NCI-H2196 (cell line): ENCODE measurements at regions not wholly inside any gene's neighbourhood (a gene's known extent, or its start where the extent isn't known, plus 50 kb on each side); places are given as distances from the start of the nearest gene placed in this dataset.
"Not testable (repeated sequence)": the region's sequence is repeated elsewhere in the genome, so short reads cannot be mapped to it uniquely, and the experiment has no call there.

Experiments
- DNase-seq: peaks from one replicate; lab custom pipeline; 2025; ENCODE audit not compliant: unreplicated experiment; lab: John Stamatoyannopoulos, UW

- no peak for DNase-seq
These were observed 188.8 kb upstream of the ST8SIA4 start for GRCh38 chr5:101091902-101092301.

GRCh38 chr5:101084353-101084752, 181.3 kb upstream of the ST8SIA4 start:
- DNase-seq: no peak

GRCh38 chr5:101080462-101081240, 177.6 kb upstream of the ST8SIA4 start:
- no peak for DNase-seq

GRCh38 chr5:101068298-101068697, 165.2 kb upstream of the ST8SIA4 start:
- no peak for DNase-seq

- no peak for DNase-seq
These were observed 164.3 kb upstream of the ST8SIA4 start for GRCh38 chr5:101067429-101067828.

- DNase-seq: no peak
These were observed 159.8 kb upstream of the ST8SIA4 start for GRCh38 chr5:101062902-101063301.

GRCh38 chr5:101047181-101047580, 144.1 kb upstream of the ST8SIA4 start:
- no peak for DNase-seq

- no peak for DNase-seq
These were observed 142.6 kb upstream of the ST8SIA4 start for GRCh38 chr5:101045689-101046088.

DNA sequence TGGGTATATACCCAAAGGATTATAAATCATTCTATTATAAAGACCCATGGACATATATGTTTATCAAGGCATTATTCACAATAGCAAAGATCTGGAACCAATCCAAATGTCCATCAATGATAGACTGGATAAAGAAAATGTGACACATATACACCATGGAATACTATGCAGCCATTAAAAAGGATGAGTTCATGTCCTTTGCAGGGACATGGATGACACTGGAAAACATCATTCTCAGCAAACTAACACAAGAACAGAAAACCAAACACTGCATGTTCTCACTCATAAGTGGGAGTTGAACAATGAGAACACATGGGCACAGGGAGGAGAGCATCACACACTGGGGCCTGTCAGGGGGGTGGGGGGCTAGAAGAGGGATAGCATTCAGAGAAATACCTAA, 136.9 kb upstream of the ST8SIA4 start:
- not testable (repeated sequence) for DNase-seq

DNA sequence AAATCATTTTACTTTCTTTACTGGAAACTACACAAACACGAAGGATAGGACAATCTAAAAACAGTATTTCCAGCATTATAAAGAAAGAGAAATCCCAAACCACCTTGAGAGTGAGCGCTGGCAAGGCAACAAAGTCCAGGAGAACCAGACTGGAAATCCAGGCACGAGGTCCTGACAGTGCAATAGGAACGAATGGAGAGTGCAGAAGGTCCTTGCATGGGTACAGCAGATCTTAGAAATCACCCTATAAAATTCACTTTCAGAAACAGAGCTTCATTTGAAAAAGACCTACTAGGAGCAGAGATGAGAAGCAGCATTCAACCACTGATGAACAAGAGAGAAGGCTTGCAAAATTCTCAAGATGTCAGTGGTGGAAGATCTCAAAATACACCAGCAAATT, 133.7 kb upstream of the ST8SIA4 start:
- no peak for DNase-seq

- no peak for DNase-seq
These were observed 132.3 kb upstream of the ST8SIA4 start for GRCh38 chr5:101035425-101035824.

- DNase-seq: no peak
These were observed 121.2 kb upstream of the ST8SIA4 start for GRCh38 chr5:101024299-101024698.

GRCh38 chr5:101018299-101018698, 115.2 kb upstream of the ST8SIA4 start:
- no peak for DNase-seq

- no peak for DNase-seq
These were observed 109.8 kb upstream of the ST8SIA4 start for GRCh38 chr5:101012880-101013279.

DNA sequence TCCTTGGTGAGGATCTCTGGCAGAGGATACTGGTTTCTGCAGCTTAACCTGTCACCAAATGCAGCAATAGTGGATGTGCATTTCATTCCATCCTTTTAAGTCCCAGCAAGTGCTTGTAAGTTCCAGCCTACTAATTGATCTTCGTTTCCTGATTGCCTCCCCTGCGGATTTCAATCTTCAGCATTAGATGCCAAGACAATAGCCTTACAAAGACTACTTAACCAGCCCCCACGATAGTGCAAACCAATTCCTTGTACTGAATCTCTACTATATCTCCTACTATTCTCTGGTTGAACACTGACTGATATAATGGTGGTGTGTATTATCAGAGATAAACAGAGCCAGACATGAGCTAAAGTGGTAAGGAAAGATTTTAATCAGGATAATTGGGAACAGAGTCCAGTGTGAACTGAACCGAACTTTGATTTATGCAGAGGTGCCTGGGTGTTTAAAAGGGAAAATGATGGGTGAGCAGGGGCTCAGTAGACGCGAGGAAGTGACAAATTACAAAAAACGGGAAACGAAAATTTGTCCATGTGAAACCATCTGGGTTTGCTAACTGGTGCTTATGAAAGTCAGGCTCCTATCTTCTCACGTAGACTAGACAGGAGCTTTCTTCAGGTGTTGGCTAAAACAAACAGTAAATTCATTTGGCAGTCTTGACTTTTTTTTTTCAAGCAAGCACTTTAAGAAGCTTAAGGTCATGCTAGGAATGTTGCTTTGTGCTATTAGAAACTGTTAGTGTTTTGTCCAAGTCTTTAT, 106.9 kb upstream of the ST8SIA4 start:
- no peak for DNase-seq

- no peak for DNase-seq
These were observed 89.3 kb upstream of the ST8SIA4 start for GRCh38 chr5:100992354-100992753.

DNA sequence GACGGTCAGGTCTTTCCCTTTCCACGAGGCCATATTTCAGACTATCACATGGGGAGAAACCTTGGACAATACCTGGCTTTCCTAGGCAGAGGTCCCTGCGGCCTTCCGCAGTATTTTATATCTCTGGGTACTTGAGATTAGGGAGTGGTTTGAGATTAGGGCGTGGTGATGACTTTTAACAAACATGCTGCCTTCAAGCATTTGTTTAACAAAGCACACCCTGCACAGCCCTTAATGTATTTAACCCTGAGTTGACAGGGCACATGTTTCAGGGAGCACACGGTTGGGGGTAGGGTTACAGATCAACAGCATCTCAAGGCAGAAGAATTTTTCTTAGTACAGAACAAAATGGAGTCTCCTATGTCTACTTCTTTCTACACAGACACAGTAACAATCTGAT, 80.5 kb upstream of the ST8SIA4 start:
- not testable (repeated sequence) for DNase-seq

GRCh38 chr5:100974082-100974481, 71.0 kb upstream of the ST8SIA4 start:
- DNase-seq: no peak

DNA sequence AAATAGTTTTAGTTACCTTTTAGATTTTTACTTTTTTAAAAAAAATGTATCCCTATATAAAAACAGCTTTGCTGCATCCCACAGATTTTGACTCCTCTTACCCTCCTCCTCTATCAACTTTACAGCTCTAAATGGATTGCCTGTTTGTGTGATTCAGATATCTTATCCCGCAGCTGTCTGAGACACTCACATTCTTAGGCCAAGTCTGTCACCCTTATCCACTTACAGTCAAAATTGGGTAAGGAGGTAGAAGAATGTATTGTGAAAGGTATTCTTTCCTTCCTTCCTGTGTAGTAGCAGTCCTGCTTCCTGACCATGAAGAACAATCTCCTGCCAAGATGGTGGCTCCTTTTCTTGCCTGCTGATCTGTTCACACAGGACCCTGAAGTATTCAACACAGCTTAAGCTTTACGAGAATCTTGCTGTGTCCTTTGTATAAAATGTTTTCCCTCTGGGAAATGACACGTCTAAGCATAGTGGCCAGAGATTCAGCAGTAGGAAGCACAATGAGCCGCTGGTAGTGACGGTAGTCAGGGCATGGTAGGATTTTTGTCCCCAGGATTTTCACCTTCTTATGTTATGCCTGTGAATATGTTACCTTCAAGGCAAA, 67.7 kb upstream of the ST8SIA4 start:
- DNase-seq: no peak

- no peak for DNase-seq
These were observed 62.2 kb upstream of the ST8SIA4 start for GRCh38 chr5:100965291-100965690.
